ENCODE measurements at regions not wholly inside any gene's neighbourhood (a gene's known extent, or its start where the extent isn't known, plus 50 kb on each side); places are given as distances from the start of the nearest gene placed in this dataset.

DNA sequence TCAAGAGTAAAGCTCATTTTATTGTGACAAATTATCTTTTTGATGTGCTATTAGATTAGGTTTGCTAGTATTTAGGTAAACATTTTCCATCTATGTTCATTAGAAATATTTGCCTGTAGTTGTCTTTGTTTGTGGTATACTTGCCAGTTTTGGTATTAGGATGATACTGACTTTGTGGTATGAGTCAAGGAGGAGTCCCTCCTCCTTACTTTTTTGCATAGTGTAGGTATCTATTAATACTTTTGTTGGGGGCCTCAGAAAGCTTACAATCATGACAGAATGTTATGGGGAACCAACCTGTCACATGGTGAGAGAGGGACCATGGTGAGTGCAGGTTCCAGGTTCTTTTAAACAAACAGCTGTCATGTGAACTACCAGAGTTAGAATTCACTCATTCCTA, 102.1 kb downstream of the ZWINT start:
- no peak for TF ChIP-seq CTCF (IDR thresholded peaks at IDR 0.05)
- no peak for TF ChIP-seq POLR2AphosphoS5 (IDR thresholded peaks at IDR 0.05)
